ENCODE measurements at regions not wholly inside any gene's neighbourhood (a gene's known extent, or its start where the extent isn't known, plus 50 kb on each side); places are given as distances from the start of the nearest gene placed in this dataset.

DNA sequence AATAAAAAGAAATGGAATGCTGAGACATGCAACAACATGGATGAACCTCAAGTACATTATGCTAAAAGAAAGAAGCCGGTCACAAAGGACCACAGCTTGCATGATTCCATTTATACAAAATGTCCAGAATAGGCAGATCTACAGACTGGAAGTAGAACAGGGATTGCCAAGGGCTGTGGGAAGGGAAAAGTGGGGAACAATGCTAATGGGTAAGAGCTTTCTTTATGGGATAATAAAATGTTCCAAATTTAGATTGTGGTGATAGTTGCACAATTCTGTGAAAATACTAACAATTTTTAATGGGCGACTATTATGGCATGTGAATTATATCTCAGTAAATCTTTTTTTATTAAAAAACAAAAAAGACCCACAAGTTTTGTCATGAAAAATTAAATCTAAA is 106.2 kb downstream of the TMCO5A start:
- TF ChIP-seq CTCF (IDR thresholded peaks at IDR 0.05) (no peak), POLR2A (IDR thresholded peaks at IDR 0.05) (no peak)

All from transverse colon (tissue), 3 donors.